ENCODE measurements at regions not wholly inside any gene's neighbourhood (a gene's known extent, or its start where the extent isn't known, plus 50 kb on each side); places are given as distances from the start of the nearest gene placed in this dataset.

DNA sequence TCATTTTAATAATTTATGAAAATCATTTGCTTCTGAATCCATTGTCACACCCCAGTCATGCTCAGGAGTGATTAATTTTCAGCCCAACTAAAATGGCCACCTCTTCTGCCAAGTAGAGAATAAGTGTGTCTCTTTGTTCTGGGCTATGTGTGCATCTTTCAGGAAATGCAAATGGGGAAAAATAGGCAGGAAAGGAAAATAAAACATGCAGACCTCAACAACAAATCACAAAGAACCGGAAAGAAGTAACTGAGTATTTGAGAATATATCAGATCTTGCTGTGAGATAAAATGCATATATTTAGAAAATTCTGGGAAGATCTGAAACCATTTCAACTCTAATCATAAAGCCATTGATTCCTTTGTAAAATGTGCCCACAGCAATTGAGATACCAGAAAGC, 763.9 kb downstream of the GALC start:
- FAIRE-seq: no peak

DNA sequence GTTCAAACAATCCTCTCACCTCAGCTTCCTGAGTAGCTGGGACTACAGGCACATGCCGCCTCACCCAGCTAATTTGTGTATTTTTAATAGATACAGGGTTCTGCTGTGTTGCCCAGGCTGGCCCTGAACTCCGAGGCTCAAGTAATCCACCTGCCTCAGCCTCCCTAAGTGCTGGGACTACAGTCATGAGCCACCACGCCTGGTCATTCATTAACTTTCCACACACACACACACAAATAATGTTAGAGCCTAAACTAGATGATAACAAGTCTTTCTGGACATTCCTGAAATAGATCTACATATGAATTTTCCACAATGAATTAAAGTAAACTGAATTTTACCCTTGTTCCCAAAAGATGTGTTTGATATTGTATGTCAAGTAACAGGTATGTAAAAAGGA, 776.0 kb downstream of the GALC start:
- FAIRE-seq: no peak

DNA sequence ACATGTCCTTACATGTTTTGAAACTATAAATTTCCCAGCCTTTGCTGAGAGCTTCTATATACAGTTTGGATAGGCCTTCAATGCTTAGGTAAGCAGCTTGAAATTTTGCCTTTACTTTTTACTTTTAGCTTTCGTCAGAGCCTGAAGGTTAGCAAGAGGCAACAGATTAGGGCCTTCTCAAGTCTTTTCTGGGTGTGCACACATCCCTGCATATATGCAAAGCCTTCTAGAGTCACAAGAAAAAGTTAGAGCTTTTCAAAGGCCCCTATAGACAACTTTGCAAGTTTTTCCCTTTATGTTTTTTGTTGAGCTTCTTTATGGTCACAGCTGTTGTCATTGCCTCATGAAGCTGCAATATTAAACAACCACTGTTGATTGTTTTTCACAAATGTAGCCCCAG, 778.4 kb downstream of the GALC start:
- FAIRE-seq: no peak

DNA sequence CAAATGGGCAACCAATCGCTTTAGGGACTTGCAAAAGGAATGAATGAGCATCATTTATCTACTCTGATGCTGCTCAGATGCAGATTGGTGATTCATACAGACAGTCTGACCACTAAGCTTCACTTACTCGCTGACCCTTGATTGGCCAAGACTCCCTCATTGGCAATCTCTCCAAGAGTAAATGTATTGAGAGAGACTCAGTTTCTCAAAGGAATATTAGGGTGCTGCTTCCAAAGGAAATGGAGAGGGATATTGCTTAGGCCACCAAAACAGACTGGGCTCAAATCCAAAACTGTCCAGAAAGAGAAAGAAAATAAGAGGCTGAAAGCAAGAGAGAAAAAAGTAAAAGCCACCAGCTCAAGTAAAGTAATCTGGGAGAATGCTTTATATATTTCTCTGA, 785.2 kb downstream of the GALC start:
- FAIRE-seq: no peak

DNA sequence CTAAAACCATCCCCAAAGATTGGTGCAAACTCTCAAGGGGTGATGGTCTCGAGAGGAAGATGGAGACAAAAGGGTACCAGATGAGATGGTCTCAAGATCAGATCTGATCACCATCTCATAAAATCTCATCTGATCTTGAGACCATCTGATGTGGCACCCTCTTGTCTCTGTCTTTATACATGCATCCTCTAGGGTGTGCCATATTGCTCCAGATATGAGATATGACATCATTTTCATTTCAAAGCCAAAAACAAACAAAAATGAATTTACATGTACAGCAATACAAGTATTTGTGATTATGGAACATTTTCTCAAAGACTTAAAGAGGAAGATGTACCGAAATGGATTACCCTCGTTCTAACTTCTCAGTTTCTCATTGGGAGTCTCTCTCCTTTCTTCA, 787.2 kb downstream of the GALC start:
- FAIRE-seq: no peak

DNA sequence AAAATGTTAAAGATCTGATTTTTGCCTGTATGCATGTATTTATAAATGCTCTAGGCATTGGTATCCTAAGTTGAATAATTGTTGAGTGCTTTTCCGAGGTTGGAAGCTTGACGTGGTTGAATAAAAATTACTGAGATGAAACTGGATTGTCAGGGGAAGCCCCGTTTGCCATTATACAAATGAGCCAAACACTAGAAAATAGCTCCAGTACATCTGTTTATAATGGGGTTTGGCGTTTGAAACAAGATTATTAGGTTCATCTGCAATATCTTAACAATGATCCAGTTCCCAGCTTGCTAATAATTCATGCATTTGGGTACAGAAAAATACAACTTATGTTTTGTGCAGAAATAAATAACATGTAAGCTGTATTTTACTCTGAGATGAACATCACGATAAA, 789.6 kb downstream of the GALC start:
- no peak for FAIRE-seq

DNA sequence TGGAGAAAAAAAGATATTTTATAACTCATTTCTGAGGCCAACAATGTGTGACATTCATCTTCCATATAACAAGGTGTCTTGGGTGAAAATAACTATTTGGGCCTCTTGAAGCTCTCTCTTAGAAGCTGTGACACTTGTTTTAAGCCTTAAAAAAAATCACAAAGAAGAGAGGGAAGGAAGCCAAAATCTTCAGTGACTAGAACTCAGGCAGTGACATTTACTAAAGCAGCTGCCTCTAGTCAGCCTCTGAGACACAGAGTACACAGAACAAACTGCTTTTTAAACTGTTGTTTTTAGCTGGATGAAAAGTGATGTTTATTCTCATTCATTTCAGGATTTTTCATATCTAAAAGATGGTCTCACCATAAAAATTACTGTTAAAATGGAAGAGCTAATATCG, 793.6 kb downstream of the GALC start:
- no peak for FAIRE-seq

DNA sequence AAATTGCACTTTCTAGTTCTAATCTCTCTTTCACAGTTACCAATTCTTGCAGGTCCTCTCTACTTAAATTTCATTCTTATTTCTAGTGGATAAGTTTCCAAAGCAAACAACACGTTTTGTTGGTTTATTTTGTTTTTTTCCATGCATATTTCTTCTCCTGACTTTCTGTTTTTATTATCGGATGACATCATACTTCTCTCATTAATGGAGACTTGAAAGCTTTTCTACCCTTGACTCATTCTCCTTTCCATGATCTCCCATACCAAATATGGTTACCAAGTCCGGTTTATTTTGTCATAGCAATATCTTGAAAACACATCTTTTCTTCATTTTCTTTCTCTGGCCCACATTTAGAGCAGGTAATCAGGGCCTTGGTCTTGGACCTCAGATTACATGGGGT, 796.5 kb downstream of the GALC start:
- no peak for FAIRE-seq

DNA sequence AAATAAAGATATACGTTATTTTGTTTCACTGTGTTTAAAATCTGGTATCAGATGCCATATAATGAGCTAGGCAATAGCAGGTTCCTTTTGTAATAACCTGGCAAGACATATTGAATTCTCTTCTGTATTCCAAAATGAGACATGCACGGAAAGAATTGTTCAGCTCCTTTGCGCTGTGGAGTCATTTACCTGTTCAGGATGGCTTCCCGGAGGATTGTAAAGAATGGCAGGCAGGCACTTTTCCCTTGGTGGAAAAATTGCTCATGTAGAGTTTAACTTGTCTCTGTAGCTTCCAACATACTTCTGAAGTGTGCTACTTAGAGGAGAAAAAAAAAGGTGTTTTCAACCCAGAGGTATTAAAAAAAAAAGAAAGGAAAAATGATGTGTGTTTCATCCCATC, 805.2 kb downstream of the GALC start:
- FAIRE-seq: no peak

DNA sequence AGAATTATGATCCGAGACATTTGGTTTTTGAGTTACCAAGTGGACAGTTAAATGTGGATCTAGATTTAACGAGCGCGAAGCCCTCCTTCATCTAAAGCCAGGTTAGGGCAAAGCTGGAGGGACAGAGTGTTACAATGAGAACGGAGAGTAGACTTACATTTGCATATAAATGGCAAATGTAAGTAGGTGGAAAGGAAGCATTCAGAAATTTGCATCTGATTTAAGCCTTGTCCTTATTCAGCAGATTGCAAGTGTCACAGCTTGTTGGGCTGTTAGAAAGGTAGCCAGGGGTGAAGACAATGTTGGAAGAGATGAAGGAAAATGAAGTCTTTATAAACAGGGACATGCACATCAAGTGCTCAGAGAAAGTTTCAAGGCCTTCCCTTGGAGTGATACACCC, 806.2 kb downstream of the GALC start:
- no peak for FAIRE-seq

DNA sequence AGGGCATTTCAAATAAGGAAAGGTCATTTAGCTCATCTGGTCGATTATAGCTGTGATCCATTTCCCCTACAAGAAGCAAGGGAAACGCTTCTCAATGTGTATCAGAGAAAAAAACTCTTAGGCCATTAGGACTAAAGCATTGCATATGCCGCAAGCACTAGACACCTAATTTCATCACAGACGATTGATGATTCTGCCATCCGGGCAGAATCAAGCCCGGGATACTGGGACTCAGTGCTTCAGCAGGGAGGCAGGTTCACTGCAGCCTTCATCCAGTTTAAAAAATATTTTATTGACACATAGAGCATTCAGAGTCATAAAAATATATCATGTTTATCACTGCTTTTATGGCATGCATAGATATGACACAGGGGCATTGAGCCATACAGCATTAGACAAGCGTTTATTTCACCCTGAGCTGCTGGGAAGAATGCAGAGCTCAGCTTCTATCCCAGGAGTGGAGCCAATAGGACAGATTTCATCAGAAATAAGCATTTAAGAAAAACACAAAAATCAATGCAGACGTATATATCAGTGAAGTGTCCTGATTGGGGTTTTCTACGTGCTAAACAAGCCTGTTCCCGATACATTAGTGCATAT, 806.9 kb downstream of the GALC start:
- FAIRE-seq: no peak

DNA sequence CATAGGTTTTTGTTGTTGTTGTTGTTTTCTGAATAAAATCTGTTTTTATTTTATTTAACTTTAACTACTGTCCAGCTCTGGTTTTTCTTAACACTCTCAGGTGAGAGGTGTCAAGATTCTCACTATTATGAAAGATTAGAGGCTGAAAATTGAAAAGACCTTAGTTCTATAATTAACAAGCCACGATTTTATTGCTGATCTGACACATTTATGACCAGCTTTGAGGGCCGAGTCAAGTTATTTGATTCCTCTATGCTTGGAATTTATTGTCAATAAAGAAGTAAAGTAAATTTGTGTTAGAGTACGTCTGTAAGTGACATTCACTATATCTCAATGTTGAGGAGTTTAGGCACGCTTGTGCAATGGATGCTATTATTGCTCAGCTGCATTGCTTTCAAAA, 808.8 kb downstream of the GALC start:
- FAIRE-seq: no peak

DNA sequence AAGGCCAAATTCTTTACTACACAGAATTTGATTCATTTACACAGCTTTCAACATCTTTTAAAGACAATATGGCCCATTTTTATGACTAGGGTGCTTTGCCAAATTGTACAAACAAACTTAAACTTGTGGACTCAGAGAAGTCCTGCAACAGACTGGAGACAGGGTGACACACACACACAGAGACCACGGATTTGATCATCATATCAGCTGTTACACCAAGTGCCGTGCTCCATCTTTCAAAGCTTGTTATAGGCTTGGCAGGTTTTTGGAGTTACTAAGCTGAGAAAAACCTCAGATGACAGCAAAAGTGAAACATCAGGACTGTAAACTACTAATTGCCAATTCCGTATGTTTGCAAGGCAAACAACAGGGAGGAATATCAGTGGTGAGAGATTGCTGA, 811.7 kb downstream of the GALC start:
- FAIRE-seq: no peak

DNA sequence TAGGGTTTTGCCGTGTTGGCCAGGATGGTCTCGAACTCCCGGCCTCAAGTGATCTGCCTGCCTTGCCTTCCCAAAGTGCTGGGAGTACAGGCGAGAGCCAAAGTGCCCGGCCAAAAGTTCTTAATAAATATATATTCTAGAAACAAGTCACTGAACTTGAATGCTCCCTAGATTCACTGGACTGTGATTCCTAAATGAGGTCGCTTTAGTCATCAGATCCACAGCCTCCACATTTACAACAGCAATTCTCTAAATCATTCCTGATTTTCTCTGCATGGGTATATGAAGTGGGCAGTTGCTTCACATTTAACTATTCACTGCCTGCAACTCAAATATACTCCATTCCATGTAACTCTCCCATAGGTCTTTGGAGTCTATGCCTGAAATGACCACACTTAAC, 813.0 kb downstream of the GALC start:
- no peak for FAIRE-seq

DNA sequence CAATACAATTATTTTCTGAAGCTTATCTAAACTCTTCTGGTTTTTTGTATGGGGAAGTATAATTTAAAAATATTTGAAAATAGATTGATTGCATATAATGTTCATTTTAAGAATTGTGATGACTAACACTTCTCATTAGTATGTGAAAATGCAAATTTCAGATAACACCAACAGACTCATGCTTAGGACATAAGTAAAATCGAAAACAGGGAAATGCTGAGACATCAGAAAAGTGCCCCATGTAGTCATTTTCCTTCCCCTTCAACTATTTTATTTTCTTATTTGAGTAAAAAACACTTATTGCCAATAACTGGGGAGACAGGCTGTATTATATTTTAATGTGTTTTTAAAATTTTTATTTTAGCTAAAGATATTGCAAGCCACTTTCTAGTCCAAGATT, 814.7 kb downstream of the GALC start:
- FAIRE-seq: no peak

DNA sequence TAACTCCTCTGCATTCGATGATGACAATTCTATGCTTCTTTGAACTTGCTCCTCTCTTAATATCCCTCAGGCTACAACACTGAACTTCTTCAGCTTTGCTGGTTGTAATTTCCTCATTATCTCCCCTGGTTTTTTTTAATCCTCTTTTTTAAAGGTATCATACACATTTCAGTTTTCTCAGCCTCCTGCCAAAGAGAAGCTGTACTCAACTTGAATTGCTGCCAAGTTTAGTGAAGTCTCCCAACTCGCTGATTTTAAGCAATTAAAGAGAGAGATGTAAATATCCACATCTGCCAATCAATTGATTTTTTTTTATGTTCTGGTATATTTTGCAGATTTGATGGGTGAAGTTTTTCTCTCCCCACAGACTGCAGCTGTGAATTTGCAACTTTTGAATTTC, 817.8 kb downstream of the GALC start:
- FAIRE-seq: no peak

DNA sequence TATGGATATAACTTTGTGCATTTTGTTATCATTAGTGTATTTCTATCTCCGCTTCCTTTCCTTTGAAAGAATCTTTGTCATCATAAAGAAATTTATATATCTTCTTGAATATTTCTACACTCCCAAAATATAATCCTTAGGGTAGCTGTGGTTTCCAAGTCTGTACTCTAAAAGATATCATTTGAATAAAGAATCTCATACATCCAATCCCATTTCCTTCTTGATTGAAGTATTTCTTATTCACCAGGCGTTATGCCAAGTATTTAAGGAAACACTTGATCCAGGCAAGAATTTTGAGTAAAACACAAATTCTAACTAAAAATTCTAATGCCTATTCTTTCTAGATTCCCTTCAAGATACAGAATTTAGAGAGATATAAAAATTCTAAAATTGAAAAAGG, 821.8 kb downstream of the GALC start:
- no peak for FAIRE-seq

DNA sequence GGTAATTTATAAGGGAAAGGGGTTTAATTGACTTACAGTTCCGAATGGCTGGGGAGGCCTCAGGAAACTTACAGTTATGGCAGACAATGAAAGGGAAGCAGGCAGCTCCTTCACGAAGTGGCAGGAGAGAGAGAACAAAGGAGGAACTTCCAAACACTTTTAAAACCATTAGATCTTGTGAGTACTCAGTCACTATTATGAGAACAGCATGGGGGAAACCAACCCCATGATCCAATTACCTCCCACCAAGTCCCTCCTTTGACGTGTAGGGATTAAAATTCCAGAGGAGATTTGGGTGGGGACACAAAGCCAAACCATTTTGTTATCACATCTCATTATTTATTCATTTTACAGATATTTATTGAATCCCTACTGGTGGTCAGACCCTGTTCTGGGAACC, 822.8 kb downstream of the GALC start:
- no peak for FAIRE-seq

DNA sequence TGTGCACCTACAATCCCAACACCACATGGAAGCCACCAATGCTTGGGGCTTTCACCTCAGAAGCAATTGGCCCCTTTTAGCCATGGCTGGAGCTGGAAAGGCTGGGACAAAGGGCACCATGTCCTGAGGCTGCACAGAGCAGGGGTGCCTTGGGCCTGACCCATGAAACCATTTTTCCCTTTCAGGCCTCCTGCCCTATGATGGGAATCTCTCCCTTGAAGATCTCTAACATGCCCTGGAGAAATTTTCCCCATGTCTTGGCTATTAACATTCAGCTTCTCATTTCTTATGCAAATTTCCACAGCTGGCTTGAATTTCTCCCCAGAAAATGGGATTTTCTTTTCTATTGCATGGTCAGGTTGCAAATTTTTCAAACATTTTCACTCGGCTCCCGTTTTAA, 823.6 kb downstream of the GALC start:
- no peak for FAIRE-seq

DNA sequence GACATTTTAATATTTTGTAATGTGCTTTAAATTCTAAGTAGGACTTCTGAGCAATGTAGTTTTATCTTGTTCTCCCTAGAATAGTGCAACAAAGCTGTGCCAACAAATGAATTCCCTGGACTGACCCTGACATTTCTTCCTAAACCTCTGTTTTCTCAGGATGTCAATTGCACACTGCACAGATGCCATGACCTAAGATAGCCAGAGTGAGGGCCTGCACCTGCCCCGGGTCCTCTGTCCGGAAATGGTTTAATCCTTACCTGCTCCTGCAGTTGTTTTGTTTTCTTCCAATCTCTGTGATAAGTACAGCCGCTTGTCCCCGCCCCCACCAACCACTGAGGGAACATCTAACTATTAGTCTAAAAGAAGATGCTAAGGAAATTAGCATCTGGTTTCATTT, 831.5 kb downstream of the GALC start:
- no peak for FAIRE-seq

DNA sequence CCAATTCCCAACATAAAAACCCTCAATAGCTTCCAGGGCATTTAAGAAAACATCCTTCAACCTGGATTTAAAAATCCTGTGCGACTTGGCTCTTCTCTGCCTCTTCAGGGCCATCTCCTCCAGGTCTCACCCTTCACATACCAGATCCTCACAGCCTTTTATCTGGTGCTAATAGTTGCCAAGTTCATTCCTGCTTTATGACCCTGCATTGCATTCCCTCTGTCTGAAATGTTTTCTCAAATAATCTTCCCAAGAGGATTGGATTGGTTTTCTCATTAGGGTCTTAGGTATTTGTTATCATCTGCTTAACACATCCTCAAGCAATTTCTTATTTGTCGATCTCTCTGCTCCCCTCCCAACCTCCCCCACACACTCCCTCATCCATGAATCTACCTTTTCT, 832.0 kb downstream of the GALC start:
- FAIRE-seq: no peak

DNA sequence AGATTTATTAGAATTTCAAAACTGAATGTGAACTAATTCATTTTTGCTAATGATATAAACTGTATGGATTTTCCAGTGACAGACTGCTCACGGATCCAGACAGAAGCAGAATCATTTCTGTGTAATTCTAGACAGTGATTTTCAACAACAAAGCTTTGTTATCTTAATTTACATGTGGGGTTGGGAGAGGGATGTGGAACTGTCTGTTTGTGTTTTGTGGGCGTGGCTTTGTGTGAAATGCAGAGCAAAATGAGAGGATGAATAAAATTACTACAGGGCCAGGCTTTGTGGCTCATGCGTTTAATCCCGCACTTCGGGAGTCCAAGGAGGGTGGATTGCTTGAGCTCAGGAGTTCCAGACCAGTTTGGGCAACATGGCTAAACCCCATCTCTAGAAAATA, 834.7 kb downstream of the GALC start:
- FAIRE-seq: no peak

DNA sequence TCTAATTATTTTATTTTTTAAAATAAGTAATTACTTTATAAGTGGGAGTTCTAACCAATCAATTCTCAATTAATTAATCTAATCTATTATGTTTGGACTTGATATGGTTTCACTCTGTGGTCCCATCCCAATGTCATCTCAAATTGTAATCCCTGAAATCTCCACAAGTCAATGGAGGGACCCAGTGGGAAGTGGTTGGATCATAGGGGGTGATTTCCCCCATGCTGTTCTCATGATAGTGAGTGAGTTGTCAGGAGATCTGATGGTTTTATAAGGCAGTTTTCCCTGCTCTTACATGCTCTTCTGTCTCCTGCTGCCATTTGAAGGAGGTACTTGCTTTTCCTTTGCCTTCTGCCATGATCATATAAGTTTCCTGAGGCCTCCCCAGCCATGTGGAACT, 836.1 kb downstream of the GALC start:
- FAIRE-seq: no peak

DNA sequence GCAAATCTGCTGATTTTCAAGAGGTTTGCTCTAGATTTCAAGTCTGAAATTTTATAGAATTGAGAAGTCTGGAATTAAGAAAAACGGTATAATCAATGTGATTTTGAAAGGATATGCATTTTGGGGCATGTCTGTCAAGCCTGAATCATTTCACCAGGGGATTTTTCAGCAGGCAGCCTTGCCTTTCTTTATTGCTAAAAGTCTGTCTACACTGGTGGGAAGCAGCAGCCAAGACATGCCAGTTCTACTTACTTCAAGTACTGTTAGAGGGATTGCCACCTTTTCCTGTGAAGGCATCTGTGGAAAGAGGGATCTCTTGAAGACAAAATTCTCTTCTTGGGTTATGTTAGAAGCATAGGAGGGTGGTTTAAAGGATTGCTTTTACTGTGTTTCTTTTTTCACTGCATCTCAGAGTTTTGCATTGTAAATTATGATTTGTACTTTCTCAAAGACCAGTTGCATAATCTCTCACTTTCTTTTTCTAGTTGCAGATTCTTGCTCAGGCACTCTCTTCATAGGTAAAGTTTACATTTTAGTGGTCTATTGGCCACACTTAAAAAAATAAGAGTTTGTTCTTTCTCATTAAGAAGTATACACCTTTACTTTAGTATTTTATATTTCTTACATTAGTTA, 837.0 kb downstream of the GALC start:
- FAIRE-seq: no peak

DNA sequence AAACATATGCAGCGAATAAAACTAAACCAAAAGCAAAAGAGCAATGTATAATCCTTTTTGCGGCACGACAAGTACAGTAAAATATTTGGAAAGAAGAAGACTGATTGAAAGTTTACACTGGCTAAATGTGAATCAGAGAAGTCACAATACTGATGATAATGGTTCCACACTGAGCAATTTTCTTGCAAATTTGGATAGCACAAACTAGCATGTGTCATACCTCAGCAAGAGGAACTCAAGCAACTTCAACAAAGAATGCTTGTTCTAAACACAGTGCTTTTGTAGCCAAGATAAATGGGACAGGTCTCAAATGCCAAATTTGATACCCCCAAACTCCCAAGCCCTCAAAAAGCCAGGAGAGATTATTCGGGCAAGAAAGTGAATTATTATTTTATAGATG, 839.1 kb downstream of the GALC start:
- FAIRE-seq: no peak

DNA sequence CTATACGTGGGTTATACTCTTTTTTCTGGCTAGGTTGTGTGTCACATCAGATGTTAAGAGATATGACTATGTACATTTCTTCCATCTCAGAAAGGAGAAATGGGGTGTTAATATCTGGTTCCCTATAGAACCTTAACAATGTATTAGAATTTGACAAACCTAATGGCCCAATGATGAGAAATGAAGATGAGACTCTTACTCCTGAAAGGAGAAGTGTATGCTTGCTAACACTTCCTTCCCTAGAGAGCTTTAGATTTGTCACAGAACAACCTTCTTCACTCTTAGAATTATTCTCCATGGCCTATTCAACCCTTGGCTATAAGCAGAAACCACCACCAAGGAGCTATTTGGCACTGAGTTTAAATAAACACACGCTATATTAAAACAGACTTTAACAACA, 839.6 kb downstream of the GALC start:
- FAIRE-seq: no peak

All from TTC549 (cell line).